ENCODE measurements at regions not wholly inside any gene's neighbourhood (a gene's known extent, or its start where the extent isn't known, plus 50 kb on each side); places are given as distances from the start of the nearest gene placed in this dataset.
"Not testable (repeated sequence)": the region's sequence is repeated elsewhere in the genome, so short reads cannot be mapped to it uniquely, and the experiment has no call there.

DNA sequence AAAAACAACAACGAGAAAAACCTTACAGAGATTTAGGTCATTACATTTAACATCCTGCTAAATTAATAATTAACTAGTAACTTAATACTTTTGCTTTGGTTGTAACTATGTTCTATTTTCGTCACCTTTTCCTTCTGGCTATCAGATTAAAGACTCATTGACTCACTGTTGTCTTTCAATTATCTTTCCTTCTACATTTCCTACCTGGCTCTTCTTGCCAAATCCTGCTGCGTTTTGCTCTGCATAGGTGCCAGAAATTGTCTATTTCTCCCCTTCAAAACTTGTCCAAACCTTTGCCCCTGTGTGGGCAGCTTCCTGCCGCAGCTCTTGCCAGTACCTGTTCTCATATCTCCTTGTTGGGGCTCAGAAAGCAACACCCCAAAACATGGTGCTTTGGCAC lies 235.5 kb upstream of the ZNF608 start:
- Histone ChIP-seq H3K9me3 (ENCODE audit: low read length) (no peaks in the 10 kb centered on the region), H3K27ac (ENCODE audit: low read depth, low read length) (no peak overlapping the region), H3K36me3 (ENCODE audit: insufficient read depth, low read length) (no peaks in the 10 kb centered on the region), H3K4me1 (ENCODE audit: insufficient read depth, low read length) (peaks cover 14% of the 10 kb centered on the region), H3K4me3 (ENCODE audit: low read depth in 1 of 2, low read length in 2 of 2) (no peak overlapping the region), H3K27me3 (ENCODE audit: control insufficient read depth in 1 of 2, insufficient read depth in 2 of 2, low read length in 2 of 2) (no peaks in the 10 kb centered on the region), H3K9ac (ENCODE audit: low read length) (no peak overlapping the region)

DNA sequence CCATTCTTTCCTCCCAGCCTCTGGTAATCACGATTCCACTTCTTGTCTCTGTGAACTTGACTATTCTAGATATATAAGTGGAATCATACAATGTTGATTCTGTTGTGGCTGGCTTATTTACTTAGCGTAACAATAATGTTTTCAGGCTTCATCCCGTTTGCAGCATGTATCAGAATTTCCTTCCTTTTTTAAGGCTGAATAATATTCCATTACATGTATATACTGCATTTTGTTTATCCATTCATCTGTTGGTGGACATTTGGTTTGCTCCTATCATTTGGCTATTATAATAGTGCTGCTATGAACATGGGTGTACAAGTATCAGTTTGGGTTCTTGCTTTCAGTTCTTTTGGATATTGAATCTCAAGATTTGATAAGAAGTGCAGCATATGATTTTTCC lies 239.7 kb upstream of the ZNF608 start:
- no peaks in the 10 kb centered on the region for H3K9me3 ChIP-seq (ENCODE audit: low read length)
- H3K4me1 ChIP-seq (ENCODE audit: insufficient read depth, low read length) = no peaks in the 10 kb centered on the region
- no peak overlapping the region for H3K9ac ChIP-seq (ENCODE audit: low read length)
- H3K27me3 ChIP-seq (ENCODE audit: control insufficient read depth in 1 of 2, insufficient read depth in 2 of 2, low read length in 2 of 2) = no peaks in the 10 kb centered on the region
- H3K27ac ChIP-seq (ENCODE audit: low read depth, low read length) = no peak overlapping the region
- no peak overlapping the region for H3K4me3 ChIP-seq (ENCODE audit: low read depth in 1 of 2, low read length in 2 of 2)
- no peaks in the 10 kb centered on the region for H3K36me3 ChIP-seq (ENCODE audit: insufficient read depth, low read length)

DNA sequence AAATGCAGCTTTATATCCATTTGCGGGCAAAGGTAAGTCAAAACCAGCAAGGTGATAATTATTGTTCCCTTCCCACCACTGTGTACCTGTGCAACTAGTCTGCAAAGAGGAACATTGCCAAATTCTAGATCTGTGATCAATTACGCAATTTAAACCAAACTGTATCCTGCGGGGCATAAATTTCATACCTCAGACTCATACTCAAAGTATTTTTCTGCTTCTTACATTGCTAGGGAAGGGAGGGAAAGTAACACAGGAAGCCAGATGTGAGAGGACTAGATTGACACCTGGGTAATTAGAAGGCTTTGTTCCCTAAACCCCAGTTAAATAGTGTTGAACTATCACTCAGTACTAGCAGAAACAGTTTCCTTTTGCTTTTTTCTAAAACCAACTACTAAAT lies 240.2 kb upstream of the ZNF608 start:
- Histone ChIP-seq H3K9me3 (ENCODE audit: low read length) (no peaks in the 10 kb centered on the region), H3K36me3 (ENCODE audit: insufficient read depth, low read length) (no peaks in the 10 kb centered on the region), H3K9ac (ENCODE audit: low read length) (no peak overlapping the region), H3K27me3 (ENCODE audit: control insufficient read depth in 1 of 2, insufficient read depth in 2 of 2, low read length in 2 of 2) (no peaks in the 10 kb centered on the region), H3K27ac (ENCODE audit: low read depth, low read length) (no peak overlapping the region), H3K4me1 (ENCODE audit: insufficient read depth, low read length) (no peaks in the 10 kb centered on the region), H3K4me3 (ENCODE audit: low read depth in 1 of 2, low read length in 2 of 2) (no peak overlapping the region)

DNA sequence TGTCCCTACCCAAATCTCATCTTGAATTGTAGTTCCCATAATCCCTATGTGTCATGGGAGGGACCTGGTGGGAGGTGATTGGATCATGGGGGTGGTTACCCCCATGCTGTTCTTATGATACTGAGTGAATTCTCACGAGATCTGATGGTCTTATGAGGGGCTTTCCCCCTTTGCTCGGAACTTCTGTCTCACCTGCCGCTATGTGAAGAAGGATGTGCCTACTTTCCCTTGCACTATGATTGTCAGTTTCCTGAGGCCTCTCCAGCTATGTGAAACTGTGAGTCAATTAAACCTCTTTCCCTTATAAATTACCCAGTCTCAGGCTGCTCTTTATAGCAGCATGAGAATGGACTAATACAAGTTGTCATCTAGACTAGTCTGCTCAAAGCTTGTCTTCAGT lies 241.3 kb upstream of the ZNF608 start:
- not testable (repeated sequence) for H3K9ac ChIP-seq (ENCODE audit: low read length); H3K4me1 ChIP-seq (ENCODE audit: insufficient read depth, low read length); H3K27ac ChIP-seq (ENCODE audit: low read depth, low read length); H3K27me3 ChIP-seq (ENCODE audit: control insufficient read depth in 1 of 2, insufficient read depth in 2 of 2, low read length in 2 of 2); H3K36me3 ChIP-seq (ENCODE audit: insufficient read depth, low read length); H3K9me3 ChIP-seq (ENCODE audit: low read length); H3K4me3 ChIP-seq (ENCODE audit: low read depth in 1 of 2, low read length in 2 of 2)

DNA sequence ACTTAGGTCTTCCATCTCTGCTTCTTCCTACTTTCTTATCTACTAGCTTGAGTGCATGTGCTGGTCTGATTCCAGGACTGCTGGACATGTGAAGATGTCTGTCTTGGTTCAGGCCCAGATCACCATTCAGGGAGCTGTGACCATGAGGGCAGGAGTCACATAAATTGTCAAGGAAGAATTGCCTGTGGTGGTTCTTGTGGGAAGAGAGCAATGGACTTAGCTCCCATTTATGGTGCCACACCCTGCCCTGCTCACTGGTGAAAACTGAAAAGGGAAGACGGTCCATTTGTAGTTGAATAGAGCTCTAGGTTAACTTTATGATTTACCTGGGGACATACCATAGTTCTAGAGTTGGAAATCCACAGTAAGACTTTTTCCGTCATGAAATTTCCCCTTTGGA lies 244.3 kb upstream of the ZNF608 start:
- Histone ChIP-seq H3K36me3 (ENCODE audit: insufficient read depth, low read length) (no peaks in the 10 kb centered on the region), H3K27me3 (ENCODE audit: control insufficient read depth in 1 of 2, insufficient read depth in 2 of 2, low read length in 2 of 2) (no peaks in the 10 kb centered on the region), H3K4me3 (ENCODE audit: low read depth in 1 of 2, low read length in 2 of 2) (no peak overlapping the region), H3K9ac (ENCODE audit: low read length) (no peak overlapping the region), H3K9me3 (ENCODE audit: low read length) (no peaks in the 10 kb centered on the region), H3K27ac (ENCODE audit: low read depth, low read length) (no peak overlapping the region), H3K4me1 (ENCODE audit: insufficient read depth, low read length) (no peaks in the 10 kb centered on the region)

DNA sequence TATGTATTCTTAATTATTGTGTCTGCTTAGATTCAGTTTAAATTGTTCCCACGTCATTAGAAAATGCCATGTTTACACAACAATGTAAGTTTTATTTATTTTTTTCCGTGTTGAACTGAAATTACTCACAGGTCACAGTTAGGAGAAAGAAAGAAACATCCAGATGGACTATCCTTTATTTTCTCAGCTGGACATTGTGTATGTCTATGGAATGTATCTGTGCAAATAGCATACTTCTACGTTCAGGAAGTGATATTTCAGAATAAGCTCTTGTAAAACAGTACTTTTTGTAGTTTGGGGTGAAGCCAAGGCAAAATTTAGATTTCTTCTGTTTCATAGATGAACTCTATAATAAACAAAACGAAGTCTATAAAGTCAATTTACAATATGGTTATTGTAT lies 249.0 kb upstream of the ZNF608 start:
- H3K9me3 ChIP-seq (ENCODE audit: low read length) = no peaks in the 10 kb centered on the region
- no peak overlapping the region for H3K27ac ChIP-seq (ENCODE audit: low read depth, low read length)
- H3K9ac ChIP-seq (ENCODE audit: low read length) = no peak overlapping the region
- no peaks in the 10 kb centered on the region for H3K4me1 ChIP-seq (ENCODE audit: insufficient read depth, low read length)
- H3K36me3 ChIP-seq (ENCODE audit: insufficient read depth, low read length) = no peaks in the 10 kb centered on the region
- no peaks in the 10 kb centered on the region for H3K27me3 ChIP-seq (ENCODE audit: control insufficient read depth in 1 of 2, insufficient read depth in 2 of 2, low read length in 2 of 2)
- H3K4me3 ChIP-seq (ENCODE audit: low read depth in 1 of 2, low read length in 2 of 2) = no peak overlapping the region

DNA sequence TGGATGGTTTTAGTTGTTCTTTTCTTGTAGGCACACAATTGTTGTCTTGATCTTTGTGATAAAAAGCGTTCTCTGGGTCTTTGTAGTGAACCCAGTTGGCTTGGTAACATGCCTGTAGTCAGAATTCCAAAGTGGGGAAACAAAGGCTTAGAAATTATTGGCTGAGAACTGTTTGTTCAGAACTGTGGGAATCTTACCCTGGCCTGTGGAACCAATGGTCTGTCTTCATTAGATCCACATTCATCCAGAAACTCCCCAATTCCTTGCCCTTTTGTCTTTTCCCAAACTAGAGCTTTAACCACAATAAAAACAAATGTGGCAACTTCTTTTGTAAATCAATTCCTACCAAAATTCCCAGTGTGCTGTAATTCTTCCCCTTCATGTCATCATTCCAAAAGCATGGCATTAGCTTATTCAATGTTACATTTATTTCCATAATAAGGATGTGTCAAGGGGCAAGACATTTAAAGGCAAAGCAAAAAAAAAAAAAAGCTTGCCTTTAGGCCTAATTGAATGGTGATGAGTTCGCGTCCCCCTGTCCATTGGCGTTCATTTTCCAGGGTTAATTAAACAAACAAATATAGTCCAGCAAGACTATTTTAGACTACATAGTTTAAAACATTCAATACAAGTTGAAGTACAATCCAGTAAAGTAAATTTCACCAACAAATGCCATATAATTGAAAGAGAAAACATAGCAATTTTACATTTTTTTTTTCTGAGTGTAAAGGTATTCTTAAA lies 249.8 kb upstream of the ZNF608 start:
- Histone ChIP-seq H3K4me3 (ENCODE audit: low read depth in 1 of 2, low read length in 2 of 2) (no peak overlapping the region), H3K9ac (ENCODE audit: low read length) (no peak overlapping the region), H3K4me1 (ENCODE audit: insufficient read depth, low read length) (no peaks in the 10 kb centered on the region), H3K9me3 (ENCODE audit: low read length) (no peaks in the 10 kb centered on the region), H3K36me3 (ENCODE audit: insufficient read depth, low read length) (no peaks in the 10 kb centered on the region), H3K27me3 (ENCODE audit: control insufficient read depth in 1 of 2, insufficient read depth in 2 of 2, low read length in 2 of 2) (no peaks in the 10 kb centered on the region), H3K27ac (ENCODE audit: low read depth, low read length) (no peak overlapping the region)

DNA sequence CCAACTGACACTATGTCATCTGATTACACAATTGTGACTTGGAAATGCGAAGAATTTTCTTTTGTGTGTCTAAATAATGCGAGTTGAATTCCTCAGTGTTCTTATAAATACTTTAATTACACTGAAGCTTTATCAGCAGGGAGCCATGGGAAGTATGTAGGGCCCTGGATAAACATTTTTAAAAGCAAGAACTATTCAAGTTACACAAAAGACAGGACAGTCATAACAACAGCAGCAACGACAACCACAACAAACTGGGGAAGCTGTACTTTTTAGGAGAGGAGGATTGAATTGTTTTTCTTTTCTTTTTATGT lies 250.3 kb upstream of the ZNF608 start:
- Histone ChIP-seq H3K27me3 (ENCODE audit: control insufficient read depth in 1 of 2, insufficient read depth in 2 of 2, low read length in 2 of 2) (no peaks in the 10 kb centered on the region), H3K4me1 (ENCODE audit: insufficient read depth, low read length) (no peaks in the 10 kb centered on the region), H3K27ac (ENCODE audit: low read depth, low read length) (no peak overlapping the region), H3K4me3 (ENCODE audit: low read depth in 1 of 2, low read length in 2 of 2) (no peak overlapping the region), H3K36me3 (ENCODE audit: insufficient read depth, low read length) (no peaks in the 10 kb centered on the region), H3K9ac (ENCODE audit: low read length) (no peak overlapping the region), H3K9me3 (ENCODE audit: low read length) (no peaks in the 10 kb centered on the region)

DNA sequence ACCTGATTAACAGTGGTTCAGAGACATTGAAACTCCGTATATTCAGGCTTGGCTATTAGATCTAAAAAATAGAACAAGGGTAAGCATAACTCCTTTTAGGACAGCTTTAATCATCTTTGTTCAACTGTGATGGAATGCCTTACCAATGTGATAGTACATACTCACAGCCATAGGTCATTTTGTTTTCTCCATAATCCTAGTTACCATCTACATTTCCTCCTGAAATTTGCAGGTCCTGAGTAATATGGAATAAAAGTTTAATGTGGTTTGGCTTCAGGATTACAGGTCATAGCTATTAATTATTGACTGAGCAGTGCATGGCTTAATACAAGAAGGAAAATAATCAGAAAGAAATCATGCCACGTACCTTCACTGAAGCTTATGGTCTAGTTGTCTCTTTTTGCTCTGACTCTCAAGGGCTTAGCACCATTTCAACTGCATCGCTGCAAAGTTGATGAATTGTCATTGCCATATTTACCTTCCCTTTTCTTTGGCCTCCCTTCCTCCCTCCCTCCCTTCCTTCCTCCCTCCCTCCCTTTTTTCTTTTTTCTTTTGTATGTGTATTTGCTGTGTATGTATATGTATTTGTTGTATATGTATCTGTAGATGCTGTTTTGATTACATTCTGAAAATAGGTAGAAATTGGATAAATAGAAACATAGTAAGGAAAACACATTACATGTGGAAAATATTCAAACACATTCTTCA lies 250.9 kb upstream of the ZNF608 start:
- Histone ChIP-seq H3K4me3 (ENCODE audit: low read depth in 1 of 2, low read length in 2 of 2) (no peak overlapping the region), H3K36me3 (ENCODE audit: insufficient read depth, low read length) (no peaks in the 10 kb centered on the region), H3K27ac (ENCODE audit: low read depth, low read length) (no peak overlapping the region), H3K9me3 (ENCODE audit: low read length) (no peaks in the 10 kb centered on the region), H3K4me1 (ENCODE audit: insufficient read depth, low read length) (no peaks in the 10 kb centered on the region), H3K27me3 (ENCODE audit: control insufficient read depth in 1 of 2, insufficient read depth in 2 of 2, low read length in 2 of 2) (no peaks in the 10 kb centered on the region), H3K9ac (ENCODE audit: low read length) (no peak overlapping the region)

DNA sequence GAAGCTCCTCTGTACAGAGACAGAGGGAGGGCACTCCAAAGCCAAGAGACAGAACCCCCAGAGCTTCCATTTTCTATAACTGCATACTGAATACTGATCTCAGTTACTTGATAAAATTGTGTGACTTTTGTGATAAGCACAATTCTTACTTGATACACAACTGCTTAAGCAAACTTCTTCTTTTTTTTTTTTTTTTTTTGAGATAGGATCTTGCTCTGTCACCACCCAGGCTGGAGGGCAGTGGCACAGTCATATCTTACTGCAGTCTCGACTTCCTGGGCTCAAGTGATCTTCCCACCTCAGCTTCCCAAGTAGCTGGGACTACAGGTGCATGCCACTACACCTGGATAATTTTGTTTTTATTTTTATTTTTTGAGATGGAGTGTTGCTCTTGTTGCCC lies 252.1 kb upstream of the ZNF608 start:
- H3K36me3 ChIP-seq (ENCODE audit: insufficient read depth, low read length) = no peaks in the 10 kb centered on the region
- no peaks in the 10 kb centered on the region for H3K27me3 ChIP-seq (ENCODE audit: control insufficient read depth in 1 of 2, insufficient read depth in 2 of 2, low read length in 2 of 2)
- H3K4me1 ChIP-seq (ENCODE audit: insufficient read depth, low read length) = no peaks in the 10 kb centered on the region
- H3K4me3 ChIP-seq (ENCODE audit: low read depth in 1 of 2, low read length in 2 of 2) = no peak overlapping the region
- no peak overlapping the region for H3K9ac ChIP-seq (ENCODE audit: low read length)
- H3K9me3 ChIP-seq (ENCODE audit: low read length) = no peaks in the 10 kb centered on the region
- H3K27ac ChIP-seq (ENCODE audit: low read depth, low read length) = no peak overlapping the region

DNA sequence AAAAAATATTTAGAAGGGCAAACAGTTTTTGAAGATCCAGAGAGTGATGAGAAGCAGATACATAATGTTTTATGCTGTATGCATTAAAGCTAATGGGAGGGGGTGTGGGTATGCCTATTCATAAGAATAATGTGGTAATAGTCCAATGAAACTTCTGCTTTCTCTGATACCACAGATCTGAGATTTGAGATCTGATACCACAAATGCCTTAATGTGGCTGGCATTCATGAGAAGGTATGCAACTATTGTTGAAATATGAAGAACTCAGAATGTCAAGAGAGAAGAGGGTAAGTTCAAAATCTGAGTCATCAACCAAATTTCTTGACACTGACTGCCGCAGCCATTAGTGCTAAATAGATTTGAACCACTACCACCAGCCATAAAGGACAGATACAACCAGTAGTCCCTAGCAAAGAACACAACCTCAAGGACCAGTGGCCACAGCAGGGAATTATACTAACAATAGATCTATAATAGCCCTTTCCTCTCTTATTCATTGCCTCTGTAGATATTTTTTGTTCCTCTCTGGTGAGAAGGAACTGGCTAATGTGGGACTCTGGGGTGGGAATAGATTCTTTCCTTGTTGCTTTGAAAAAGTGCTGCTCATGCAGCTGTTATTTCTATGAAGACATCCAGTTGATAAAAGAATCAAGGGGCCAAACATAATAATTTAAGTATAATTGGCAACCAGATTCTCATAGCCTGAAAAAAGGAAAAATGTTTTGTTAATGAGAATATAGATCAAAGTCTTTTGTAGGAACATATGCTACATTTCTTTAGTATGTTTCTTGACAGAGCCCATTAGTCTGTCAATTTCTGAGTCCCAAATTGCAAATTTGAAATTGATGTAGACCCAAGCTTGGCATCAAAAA lies 256.5 kb upstream of the ZNF608 start:
- H3K4me1 ChIP-seq (ENCODE audit: insufficient read depth, low read length) = no peaks in the 10 kb centered on the region
- H3K36me3 ChIP-seq (ENCODE audit: insufficient read depth, low read length) = no peaks in the 10 kb centered on the region
- no peaks in the 10 kb centered on the region for H3K9me3 ChIP-seq (ENCODE audit: low read length)
- H3K4me3 ChIP-seq (ENCODE audit: low read depth in 1 of 2, low read length in 2 of 2) = no peak overlapping the region
- no peak overlapping the region for H3K9ac ChIP-seq (ENCODE audit: low read length)
- H3K27ac ChIP-seq (ENCODE audit: low read depth, low read length) = no peak overlapping the region
- H3K27me3 ChIP-seq (ENCODE audit: control insufficient read depth in 1 of 2, insufficient read depth in 2 of 2, low read length in 2 of 2) = no peaks in the 10 kb centered on the region

Data from muscle layer of colon (tissue), 2 donors.